GM18499 (cell line): ENCODE measurements at regions not wholly inside any gene's neighbourhood (a gene's known extent, or its start where the extent isn't known, plus 50 kb on each side); places are given as distances from the start of the nearest gene placed in this dataset.
A peak's percentile ranks its signal among the peaks of the same experiment; 100 is the strongest.
"Not testable (repeated sequence)": the region's sequence is repeated elsewhere in the genome, so short reads cannot be mapped to it uniquely, and the experiment has no call there.

Experiments used
- ATAC-seq: cut with Tn5 transposase; IDR thresholded peaks from one replicate; pipeline ENCODE4 v1.9.1; 2021; ENCODE audit warnings: moderate number of reproducible peaks; ENCODE audit not compliant: insufficient read depth, unreplicated experiment

DNA sequence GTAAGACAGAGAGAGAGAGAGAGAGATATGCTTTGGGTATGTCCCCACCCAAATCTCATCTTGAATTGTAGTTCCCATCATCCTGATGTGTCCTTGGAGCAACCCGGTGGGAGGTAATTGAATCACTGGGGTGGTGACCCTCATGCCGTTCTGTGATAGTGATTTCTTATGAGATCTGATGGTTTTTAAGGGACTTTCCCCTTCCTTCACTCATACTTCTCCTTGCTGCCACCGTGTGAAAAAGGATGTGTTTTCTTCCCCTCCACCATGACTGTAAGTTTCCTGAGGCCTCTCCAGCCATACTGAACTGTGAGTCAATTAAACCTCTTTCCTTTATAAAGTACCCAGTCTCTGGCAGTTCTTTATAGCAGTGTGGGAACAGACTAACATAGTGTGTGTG is 60.3 kb downstream of the EOMES start:
- ATAC-seq = no peak

DNA sequence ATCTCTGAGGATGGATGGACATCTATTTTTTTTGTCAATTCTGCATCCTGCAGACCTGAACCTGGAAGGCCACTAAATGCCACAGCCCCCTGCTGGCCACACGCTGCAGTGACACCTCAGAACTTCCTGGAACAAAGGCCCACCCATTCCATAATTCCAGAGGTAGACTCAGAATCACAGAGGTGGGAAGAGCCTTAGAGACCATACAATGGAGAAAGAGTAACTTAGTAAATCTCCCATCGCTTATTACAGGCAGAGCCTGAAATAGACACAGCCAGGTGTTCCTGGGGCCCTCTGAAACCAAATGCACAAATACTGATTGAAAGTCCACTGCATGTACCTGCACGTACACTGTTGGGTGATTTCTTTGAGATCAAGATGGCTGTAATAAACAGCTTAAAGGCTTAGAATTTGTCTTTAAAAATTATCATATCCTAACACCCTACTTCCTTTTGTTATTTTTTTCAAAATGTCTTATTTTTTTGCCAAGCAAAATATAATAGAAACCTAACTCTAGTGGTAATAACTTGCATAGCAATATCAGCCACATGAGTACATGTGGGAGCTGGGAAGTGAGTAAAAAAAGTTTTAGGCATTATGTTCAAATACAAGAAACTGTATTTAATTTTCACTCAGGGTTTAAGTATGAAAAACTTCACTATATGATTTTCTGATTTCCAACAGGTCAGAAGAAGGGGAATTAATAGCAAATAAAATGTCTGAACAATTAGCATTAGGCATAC is 62.7 kb downstream of the EOMES start:
- no peak for ATAC-seq

DNA sequence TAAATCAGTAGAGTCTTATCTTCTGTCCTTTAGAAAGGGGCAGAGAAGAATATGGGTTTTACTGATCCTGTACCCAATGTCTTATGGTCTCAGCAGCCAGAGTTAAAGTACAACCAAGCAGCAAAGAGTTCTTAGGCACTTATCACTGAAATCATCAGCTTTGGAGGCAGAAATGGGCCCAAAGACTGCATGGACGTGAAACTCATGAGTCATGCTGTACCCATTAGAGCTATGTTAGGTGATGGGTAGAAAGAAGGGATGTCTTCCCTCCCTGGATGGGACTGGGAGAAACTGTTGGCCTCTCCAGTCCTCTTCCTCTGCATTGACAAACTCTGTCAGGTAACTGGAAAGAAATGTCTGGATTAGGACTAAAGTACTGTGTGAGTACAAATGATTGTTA is 63.4 kb downstream of the EOMES start:
- no peak for ATAC-seq

DNA sequence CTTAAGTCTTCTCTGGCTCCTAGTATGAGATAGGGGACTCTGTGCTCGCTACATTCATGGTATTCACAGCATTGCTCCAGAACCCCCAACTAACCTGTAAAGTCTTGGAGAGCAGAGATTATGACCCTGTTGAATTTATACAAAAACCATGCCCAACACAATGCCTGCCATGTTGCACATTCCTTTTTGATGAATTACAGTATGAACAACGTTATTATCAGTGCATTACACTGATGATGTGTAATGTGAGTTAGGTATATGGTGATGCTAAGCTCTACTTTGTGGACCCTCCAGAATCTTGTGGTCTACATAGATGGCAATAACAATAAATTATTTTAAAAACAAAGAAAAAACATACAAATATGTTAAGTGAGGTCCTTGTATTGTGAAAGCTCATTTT is 64.3 kb downstream of the EOMES start:
- ATAC-seq = no peak

DNA sequence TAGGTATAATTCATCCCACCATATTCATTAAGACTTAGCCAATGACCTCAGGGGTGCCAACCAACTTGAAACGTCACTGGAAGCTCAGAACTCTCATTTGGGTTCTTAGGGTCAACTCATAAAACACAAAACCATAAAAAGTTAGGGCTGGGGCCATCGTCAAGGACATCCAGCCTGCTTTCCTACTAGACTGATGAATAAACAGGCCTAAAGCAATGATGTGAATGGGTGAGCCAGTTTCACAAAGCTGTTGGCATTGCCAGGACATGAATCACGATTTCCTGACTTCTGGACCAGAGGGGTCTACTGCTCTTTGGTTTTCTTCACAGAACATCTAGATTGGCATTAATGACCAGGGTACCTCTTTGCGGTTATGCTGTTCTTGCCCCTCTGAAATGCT is 64.7 kb downstream of the EOMES start:
- no peak for ATAC-seq

DNA sequence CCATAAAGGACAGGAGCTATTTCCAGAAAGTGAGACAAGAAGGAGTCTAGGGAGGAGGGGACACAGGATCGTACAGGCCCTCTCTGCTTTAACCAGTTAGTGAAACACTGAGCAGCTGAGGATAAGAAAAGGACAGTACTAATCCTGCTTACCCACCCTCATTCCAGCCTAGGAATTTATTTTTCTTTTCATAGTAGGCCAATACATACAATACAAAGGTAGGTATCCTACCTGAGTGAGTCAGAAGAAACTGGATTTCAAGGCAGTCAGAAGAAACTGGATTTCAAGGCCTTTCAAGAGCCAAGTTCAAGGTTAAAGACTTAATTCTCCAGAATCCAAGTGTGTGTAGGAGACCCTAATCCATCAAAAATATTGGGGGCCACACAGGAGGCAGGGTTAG is 65.3 kb downstream of the EOMES start:
- no peak for ATAC-seq

DNA sequence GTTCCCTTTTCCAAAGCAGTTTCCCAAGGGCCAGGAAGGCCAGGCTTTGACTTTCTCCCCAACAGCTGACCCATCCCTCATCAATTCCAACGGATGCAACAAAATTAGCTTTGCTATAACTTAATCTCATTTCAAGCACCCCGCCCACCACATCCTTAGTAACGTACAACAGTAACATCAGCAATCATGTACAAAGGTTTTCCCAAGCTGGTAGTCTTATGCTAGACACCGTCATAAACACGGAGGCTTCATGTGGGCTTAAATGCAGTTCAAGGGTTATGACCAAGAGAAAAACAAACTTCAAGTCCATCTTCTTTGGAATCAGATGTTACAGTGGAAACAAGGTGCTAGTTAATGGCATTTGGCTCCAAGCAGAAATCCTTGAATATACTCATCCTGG is 66.6 kb downstream of the EOMES start:
- no peak for ATAC-seq

DNA sequence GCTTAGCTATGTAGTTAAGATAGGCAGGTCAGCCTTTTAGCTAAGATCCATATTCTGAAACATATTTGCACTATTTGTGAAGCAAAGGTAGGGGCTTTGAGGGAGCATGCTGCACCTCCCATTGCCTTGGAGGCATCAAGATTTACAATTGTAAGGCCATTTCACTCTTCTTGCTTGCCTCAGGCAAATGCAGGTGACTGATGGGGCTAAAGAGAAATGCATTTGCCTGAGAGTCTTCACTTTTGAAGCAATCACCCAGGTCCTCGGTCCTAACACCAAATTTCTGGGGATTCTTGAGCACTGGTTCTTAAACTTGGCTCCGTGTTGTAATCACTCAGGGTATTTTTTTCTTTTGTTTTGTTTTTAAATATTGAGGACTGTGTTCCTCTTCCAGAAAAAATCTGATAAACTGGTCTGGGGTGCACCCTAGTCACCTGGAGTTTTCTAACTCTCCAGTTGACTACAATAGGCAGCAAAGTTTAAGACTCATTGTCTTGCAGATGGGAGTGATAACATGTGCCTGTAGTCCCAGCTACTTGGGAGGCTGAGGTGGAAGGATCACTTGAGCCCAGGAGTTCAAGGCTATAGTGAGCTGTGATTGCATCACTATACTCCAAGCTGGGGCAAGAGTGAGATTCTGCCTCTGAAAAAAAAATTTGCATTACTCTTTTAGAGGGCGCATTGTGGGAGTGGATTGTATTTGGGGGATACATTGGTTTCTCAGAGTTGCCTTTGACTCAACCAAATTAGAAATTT is 68.1 kb downstream of the EOMES start:
- ATAC-seq = no peak

DNA sequence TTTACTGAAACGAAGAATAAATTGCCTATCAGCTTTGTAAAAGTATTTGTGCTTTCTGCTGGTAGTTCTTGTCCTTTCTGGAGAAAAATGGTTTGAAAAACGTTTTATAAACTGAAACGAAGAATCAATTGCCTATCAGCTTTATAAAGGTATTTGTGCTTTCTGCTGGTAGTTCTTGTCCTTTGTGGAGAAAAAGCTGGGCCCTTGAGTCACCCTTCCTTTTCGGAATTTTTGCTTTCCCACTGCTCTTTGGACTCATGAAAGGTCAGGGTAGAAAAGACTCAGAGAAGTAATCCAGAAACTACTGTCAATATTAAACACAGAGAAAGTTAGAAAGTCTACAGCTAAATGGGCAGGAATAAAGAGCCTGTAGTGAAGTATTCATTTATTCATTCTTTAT is 72.8 kb downstream of the EOMES start:
- ATAC-seq = no peak

DNA sequence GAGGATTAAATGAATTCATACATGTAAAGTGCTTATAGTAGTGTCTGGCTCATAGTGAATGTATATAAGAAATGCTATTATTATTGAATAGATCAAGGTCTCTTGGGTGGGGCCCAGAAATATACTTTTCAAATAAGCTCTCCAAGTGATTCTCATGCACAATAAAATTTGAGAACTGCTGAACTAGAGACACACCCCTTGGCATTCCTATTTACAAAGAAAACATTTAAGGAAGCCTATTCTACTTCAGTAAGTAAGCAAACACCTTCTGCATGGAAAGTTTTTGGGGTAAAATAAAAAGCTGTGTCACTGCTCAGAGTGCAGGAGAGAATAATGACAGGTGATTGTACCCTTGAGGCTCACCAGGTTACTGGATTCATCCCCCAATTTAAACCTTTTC is 75.2 kb downstream of the EOMES start:
- no peak for ATAC-seq

DNA sequence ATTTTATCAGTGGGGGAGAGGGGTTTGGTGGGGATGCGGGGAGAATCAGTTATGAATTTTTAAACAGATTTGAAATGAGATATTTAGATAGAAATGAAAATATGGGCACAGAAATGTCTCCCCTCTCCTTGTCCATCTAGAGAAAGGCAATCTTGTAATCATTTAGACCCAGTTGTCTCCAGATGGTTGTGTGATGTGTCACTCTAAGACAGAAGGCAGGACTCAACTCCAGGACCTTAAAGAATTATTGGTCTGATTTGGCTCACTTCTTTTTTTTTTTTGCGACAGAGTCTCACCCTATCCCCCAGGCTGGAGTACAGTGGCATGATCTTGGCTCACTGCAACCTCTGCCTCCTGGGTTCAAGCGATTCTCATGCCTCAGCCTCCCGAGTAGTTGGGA is 77.2 kb downstream of the EOMES start:
- ATAC-seq = no peak

DNA sequence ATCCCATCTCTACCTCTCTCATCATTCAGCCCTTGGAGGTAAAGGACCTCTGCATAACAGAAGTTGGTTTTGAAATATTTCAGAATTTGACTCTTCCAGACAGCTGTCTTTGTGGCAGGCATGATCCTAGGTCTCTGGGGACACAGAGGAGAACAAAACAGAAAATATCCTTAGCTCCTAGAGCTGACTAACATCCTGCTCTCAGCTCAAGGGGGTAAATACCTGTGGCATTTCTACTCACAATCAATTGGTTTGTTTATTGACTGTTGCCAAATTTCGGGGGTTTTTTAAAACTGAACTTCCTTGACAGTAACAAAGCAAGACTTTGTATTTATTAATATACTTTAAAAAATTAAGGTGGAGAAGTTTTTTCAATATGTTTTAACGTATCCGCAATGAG is 78.8 kb downstream of the EOMES start:
- no peak for ATAC-seq

DNA sequence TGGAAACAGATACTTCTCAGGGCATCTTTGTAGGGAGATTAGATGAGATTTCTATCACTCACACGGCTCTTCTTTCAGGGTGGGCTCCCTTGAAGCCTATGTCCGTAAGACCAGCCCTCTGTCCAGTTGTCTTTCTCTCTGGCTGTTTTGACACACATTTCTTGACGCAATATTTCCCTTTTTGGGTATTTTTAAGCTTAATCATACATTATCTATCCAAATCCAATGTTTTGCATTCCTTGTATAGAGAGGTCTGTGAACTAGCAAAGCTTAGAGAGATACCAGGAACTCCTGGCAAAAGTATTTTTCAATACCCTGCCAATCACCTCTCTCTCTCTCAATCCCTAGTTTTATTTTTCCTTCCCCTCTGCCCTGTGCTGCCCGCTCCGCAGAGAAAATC is 79.3 kb downstream of the EOMES start:
- ATAC-seq = no peak

DNA sequence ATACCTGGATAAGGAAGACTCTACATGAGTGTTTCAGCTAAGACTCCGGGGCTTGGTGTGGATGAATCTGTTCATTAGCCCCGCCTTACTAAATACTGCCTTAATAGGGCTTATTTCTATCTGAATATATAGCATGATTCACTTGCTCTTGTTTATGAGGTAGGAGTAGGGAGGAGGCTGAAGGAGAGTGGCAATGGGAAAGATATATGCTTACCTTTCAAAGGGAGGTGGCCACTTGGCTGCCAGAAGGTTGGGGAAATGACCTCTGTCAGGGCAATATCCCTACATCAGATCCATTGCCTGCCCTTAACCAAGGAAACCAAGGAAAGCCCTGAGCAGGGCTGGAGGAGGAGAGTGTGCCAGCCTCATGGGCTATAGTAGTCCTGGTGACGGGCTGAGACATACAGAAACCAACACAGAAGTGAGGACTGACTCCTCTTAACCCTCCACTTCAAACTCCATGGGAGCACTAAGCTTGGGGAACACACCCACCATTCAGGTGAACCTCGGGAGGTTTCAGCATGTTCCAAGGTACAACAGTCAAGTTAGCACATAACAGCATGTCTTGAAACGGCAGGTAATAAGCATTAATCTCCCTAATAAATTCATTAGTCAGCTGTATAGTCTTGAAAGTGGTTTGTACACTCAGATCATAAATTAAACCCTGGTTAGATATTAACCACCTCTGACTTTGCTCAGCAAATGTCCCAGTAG is 80.1 kb downstream of the EOMES start:
- ATAC-seq = no peak

DNA sequence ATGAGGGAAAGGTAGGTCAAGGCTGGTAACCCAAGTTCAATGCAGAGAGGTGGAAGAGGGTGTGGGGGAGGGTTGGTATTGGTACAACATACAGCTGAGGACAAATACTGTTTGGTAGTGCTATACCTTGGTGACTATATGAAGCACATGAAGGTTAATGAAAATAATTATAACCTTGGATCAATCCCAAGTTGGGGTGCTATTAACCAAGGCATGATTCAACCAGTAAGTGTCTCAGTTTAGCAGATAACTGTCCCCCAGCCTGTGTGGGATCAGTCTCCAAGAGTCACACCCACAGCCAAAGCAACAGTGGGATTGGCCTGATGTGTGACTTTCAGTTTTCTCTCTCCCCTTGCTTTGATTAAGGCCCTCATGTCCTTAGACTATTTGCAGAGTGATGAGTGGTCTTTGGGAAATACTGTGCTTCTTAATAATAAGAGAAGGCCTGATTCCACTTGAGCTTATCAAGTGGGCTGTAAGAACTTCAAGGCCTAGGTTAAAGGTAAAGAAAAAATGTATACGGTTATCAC is 80.8 kb downstream of the EOMES start:
- ATAC-seq = no peak

DNA sequence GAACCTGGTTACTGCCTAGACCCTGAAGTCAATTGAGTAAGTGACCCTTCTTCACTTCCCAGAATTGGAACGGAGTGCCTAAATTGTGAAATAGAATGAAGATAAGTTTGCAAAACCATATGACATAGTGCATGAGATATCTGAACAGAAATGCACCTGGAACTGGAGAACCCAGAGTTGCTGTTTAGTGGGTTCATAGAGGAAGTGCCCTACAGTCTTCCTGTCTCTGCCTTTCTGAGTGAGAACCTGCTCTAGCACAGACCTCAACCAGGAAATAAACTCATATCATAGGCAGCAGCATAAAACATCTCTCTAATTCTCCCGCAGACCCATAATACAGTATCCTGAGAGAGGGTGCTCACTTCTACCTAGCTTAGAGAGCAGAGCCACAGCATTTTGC is 82.9 kb downstream of the EOMES start:
- ATAC-seq = no peak

DNA sequence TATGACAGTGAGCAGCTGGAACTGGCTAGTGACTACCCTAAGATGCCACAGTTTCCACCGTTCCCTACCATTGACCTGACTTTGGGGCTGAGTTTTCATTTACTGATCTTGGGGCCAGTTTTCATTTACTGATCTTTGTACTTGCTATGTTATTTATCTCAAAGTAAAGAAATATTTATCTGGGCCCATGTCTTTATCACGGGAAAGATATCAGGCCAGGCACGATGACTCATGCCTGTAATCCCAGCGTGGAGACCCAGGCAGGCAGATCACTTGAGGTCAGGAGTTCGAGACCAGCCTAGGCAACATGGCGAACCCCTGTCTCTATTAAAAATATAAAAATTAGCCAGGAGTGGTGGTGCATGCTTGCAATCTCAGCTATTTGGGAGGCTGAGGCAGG is 83.5 kb downstream of the EOMES start:
- ATAC-seq = no peak

DNA sequence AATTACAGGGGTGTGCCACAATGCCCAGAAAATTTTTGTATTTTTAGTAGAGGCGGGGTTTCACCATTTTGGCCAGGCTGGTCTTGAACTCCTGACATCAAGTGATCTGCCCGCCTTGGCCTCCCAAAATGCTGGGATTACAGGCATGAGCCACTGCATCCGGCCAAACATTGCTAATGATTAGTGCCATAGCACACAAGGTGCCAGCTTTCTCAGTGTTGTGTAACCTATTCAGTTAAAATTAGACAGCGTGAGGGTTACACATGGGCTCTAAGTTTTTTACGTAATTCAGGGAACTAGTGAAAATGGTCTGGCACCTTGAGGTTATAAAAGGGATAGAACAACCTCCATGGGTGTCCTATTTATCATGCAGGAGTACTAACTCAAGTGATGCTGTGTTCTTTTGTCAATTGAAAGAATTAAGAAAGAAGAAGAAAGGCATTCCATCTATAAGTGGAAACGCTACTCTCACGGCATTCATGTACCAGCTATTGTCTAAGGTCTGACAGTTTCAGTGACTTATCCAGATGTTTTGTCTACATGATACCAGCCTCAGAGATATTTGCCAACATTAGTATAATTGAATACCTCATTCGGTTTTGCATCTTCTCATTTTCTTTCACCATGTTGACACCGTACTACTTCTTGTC is 84.7 kb downstream of the EOMES start:
- no peak for ATAC-seq

DNA sequence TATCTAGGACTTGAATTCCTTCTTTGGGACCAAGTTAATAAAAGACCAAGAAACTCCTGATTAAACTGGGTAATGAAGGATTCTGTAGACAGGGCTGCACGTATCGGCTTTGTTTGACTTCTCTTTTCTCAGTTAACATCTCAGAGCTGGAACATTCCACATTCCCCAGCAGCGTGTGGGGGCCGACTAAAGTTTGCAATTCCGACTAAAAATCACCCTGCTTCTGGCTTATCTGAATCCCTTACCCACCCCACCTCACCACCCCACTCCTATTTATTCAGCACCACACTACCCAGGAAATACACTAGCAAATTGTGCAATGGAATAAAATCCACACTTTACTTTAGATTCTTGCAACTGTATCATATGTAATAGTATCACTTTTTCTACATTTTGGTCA is 87.1 kb downstream of the EOMES start:
- ATAC-seq = not testable (repeated sequence)

DNA sequence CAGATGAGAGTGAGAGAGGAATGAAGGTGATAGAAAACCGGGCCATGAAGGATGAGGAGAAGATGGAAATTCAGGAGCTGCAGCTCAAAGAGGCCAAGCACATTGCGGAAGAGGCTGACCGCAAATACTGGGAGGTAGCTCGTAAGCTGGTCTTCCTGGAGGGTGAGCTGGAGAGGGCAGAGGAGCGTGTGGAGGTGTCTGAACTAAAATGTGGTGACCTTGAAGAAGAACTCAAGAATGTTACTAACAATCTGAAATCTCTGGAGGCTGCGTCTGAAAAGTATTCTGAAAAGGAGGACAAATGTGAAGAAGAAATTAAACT is 88.9 kb downstream of the EOMES start:
- ATAC-seq = peak; percentile 12
